Breast epithelium (tissue), 4 donors: ENCODE measurements at regions not wholly inside any gene's neighbourhood (a gene's known extent, or its start where the extent isn't known, plus 50 kb on each side); places are given as distances from the start of the nearest gene placed in this dataset.

Experiments used
- DNase-seq, 2 donors: peaks; one replicate each; pipeline ENCODE4 v3.0.0-alpha.2; 2019; ENCODE audit warnings: low spot score in 2 of 2
- H3K27ac ChIP-seq, 2 donors: fragments of 200-600 bp; sonication (generic) in 1 of 2; one replicate each; pipeline ENCODE4 v1.5.1; 2016 to 2019; ENCODE audit warnings: mild to moderate bottlenecking in 1 of 2
- H3K27me3 ChIP-seq, 2 donors: fragments of 200-600 bp; sonication (generic) in 1 of 2; one replicate each; pipeline versions ENCODE4 v1.5.1 to v1.6.0; 2017 to 2019; ENCODE audit warnings: control low read depth in 1 of 2, mild to moderate bottlenecking in 1 of 2
- H3K36me3 ChIP-seq: fragments of 200-600 bp; one replicate; pipeline ENCODE4 v1.5.1; 2019
- H3K4me1 ChIP-seq, 2 donors: fragments of 200-600 bp; sonication (generic); one replicate each; pipeline ENCODE4 v1.5.1; 2016 to 2019; ENCODE audit warnings: control low read depth in 1 of 2
- H3K4me3 ChIP-seq, 3 donors: fragments of 200-600 bp; sonication (generic); 1 replicate in 2 of 3; 2 replicates in 1 of 3; pipeline ENCODE4 v1.5.1; 2016 to 2019; ENCODE audit warnings: mild to moderate bottlenecking in 3 of 3, moderate library complexity in 2 of 3
- H3K9me3 ChIP-seq, 2 donors: fragments of 200-600 bp; sonication (generic) in 1 of 2; one replicate each; pipeline ENCODE4 v1.5.1; 2016 to 2019; ENCODE audit warnings: control low read depth in 1 of 2
- POLR2A ChIP-seq: fragments of 450-650 bp; IDR thresholded peaks from one replicate; pipeline ENCODE4 v1.6.1; 2016; ENCODE audit warnings: antibody characterized with exemption, mild to moderate bottlenecking, moderate library complexity
- POLR2AphosphoS5 ChIP-seq, 3 donors: sonication (generic); formaldehyde crosslinking; IDR thresholded peaks; one replicate each; pipeline ENCODE4 v1.6.1; 2017; ENCODE audit warnings: antibody characterized with exemption in 3 of 3
- intact Hi-C: fragments of 100-400 bp; cut with DNase I; formaldehyde crosslinking; loops from one replicate; pipeline ENCODE4 v1.15.1; 2023; ENCODE audit warnings: low total_unique reads
- TF ChIP-seq, protein P1 (sequence below), 3 donors: fragments of 450-650 bp; IDR thresholded peaks; one replicate each; pipeline ENCODE4 v1.5.1; 2016 to 2017; ENCODE audit warnings: antibody characterized with exemption in 3 of 3, mild to moderate bottlenecking in 3 of 3, moderate library complexity in 3 of 3

DNA sequence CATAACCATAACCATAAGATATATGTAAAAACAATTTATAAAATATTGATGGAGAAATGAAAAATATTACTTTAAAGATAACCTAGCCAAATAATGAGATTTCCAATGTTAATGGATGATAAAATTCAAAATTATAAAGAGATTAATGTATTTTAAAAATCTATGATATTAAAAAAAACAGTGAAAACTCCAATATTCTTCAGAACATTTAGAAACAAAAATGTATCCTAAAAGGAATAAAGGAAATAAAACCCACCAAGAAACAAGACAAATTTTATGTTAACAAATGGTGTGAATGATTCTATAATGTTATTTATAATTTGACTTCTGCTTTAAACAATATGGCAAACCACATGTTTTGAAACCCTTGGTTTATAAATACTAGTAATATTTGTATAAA lies 1587.8 kb downstream of the PCDH9 start:
- TF ChIP-seq POLR2A (no peak), POLR2AphosphoS5 (IDR thresholded peaks at IDR 0.05) (no peak)
- TF ChIP-seq, protein P1, sequence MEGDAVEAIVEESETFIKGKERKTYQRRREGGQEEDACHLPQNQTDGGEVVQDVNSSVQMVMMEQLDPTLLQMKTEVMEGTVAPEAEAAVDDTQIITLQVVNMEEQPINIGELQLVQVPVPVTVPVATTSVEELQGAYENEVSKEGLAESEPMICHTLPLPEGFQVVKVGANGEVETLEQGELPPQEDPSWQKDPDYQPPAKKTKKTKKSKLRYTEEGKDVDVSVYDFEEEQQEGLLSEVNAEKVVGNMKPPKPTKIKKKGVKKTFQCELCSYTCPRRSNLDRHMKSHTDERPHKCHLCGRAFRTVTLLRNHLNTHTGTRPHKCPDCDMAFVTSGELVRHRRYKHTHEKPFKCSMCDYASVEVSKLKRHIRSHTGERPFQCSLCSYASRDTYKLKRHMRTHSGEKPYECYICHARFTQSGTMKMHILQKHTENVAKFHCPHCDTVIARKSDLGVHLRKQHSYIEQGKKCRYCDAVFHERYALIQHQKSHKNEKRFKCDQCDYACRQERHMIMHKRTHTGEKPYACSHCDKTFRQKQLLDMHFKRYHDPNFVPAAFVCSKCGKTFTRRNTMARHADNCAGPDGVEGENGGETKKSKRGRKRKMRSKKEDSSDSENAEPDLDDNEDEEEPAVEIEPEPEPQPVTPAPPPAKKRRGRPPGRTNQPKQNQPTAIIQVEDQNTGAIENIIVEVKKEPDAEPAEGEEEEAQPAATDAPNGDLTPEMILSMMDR (IDR thresholded peaks at IDR 0.05), result no peak
- Histone ChIP-seq H3K4me1 (no peaks in the 10 kb centered on the region), H3K9me3 (no peaks in the 10 kb centered on the region), H3K27ac (no peak overlapping the region), H3K36me3 (peaks cover 4% of the 10 kb centered on the region), H3K4me3 (no peak overlapping the region), H3K27me3 (no peaks in the 10 kb centered on the region)
- DNase-seq, result no peak
- intact Hi-C loops, result no loop called here

DNA sequence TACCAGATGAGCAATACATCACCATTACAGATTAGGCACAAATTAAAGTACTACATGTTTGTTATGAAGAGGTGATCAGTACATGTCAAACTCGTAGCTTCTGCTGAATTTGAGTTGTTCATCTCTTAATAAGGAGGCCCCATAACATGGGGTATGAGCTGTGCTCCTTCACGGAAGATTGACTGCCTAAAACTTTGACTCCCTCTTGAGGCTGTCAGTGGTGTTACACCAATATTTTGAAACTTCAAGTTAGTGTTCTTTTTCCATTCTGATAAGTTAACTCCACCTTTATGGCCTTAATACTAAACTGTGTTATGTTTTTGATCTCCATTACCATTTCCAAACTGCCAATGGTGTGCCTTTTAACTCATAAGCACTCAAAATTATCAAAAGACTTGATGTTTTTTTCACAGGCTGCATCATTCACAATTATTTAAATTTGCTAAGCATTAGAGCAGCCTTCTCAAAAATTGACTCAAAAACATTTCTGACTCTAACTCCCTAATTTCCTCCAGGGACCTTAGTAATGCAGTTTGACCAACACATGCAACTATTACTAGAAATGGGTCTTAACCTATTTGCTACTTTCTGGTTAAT lies 1591.5 kb downstream of the PCDH9 start:
- intact Hi-C loops, result no loop called here
- H3K4me3 ChIP-seq, result no peak overlapping the region
- no peaks in the 10 kb centered on the region for H3K36me3 ChIP-seq
- no peaks in the 10 kb centered on the region for H3K27me3 ChIP-seq
- no peaks in the 10 kb centered on the region for H3K4me1 ChIP-seq
- TF ChIP-seq, protein P1 (IDR thresholded peaks at IDR 0.05), result peak in 2 of 3 donors; percentile 15 to 49
- no peak for TF ChIP-seq POLR2A
- no peak for TF ChIP-seq POLR2AphosphoS5 (IDR thresholded peaks at IDR 0.05)
- no peaks in the 10 kb centered on the region for H3K9me3 ChIP-seq
- H3K27ac ChIP-seq, result no peak overlapping the region
- DNase-seq, result no peak

DNA sequence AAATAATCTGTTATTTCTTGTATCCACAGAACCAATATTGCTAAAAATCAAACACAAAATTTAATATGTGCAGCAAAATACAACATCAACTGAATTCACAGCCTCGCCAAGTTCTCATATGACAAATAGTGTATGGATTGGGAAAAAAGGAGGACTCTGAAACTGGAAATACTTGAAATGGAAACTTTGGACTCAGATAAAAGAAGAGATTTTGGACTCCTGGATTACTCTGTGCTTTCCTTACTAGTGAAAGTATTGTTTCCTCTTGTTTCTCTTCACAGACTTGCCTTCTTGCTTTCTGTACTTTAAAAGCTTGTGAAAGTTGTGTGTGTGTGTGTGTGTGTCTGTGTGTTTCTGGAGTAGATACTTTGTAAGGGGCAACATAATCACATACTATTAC lies 1596.3 kb downstream of the PCDH9 start:
- H3K4me1 ChIP-seq, result no peaks in the 10 kb centered on the region
- no peak for DNase-seq
- intact Hi-C loops, result no loop called here
- TF ChIP-seq, protein P1 (IDR thresholded peaks at IDR 0.05), result no peak
- TF ChIP-seq POLR2AphosphoS5 (IDR thresholded peaks at IDR 0.05) (no peak), POLR2A (no peak)
- no peak overlapping the region for H3K4me3 ChIP-seq
- H3K9me3 ChIP-seq, result no peaks in the 10 kb centered on the region
- H3K27ac ChIP-seq, result no peak overlapping the region
- no peaks in the 10 kb centered on the region for H3K36me3 ChIP-seq
- no peaks in the 10 kb centered on the region for H3K27me3 ChIP-seq

DNA sequence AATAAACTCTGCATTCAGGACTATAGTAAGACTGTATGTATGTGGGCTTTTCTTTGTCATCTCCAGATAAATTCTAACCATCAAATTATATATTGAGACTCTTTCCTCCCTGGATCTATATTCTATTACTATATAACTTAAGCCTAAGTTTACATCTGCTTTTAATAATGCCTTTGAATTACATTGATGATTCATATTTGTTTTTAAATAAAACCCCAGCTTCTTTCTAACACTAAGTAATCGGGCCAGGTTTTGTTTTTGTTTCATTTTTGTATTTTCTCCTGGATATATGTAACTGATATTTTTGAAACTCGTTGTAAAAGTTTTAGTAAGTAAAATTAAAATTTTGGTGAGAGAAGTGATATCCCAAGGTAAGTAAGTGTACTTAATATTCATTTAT lies 1599.1 kb downstream of the PCDH9 start:
- no peak for DNase-seq
- Histone ChIP-seq H3K27ac (no peak overlapping the region), H3K9me3 (no peaks in the 10 kb centered on the region), H3K27me3 (no peaks in the 10 kb centered on the region), H3K4me1 (no peaks in the 10 kb centered on the region), H3K4me3 (no peak overlapping the region), H3K36me3 (no peaks in the 10 kb centered on the region)
- intact Hi-C loops, result no loop called here
- TF ChIP-seq, protein P1 (IDR thresholded peaks at IDR 0.05), result no peak
- TF ChIP-seq POLR2A (no peak), POLR2AphosphoS5 (IDR thresholded peaks at IDR 0.05) (no peak)

DNA sequence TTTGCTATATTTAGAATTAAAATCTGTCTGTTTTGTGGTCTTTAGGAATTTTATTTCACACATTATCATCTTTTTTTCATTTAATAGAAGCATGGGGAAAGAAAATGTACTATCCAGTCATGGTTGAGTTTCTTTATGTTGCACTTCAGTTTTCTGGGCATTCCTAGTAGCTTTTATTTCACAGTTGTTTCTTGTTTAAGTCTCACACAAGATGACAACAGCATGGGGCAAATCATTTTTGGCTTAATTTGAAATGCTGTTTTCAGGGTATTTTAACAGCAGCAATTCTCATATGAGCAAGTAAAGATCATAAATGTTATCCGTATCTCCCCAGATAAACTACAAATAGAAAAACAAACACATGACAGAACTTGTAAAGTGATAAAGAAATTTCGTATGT lies 1600.2 kb downstream of the PCDH9 start:
- no peaks in the 10 kb centered on the region for H3K4me1 ChIP-seq
- no peak for DNase-seq
- intact Hi-C loops, result loop anchor here (10.0 kb wide), 1 partner anchor 1485 kb away; no protein-coding TSS in a partner anchor
- TF ChIP-seq, protein P1 (IDR thresholded peaks at IDR 0.05), result no peak
- H3K4me3 ChIP-seq, result no peak overlapping the region
- no peaks in the 10 kb centered on the region for H3K9me3 ChIP-seq
- no peak overlapping the region for H3K27ac ChIP-seq
- H3K36me3 ChIP-seq, result no peaks in the 10 kb centered on the region
- no peaks in the 10 kb centered on the region for H3K27me3 ChIP-seq
